Urinary bladder (tissue), 3 donors: ENCODE measurements at regions not wholly inside any gene's neighbourhood (a gene's known extent, or its start where the extent isn't known, plus 50 kb on each side); places are given as distances from the start of the nearest gene placed in this dataset.
A peak's percentile ranks its signal among the peaks of the same experiment; 100 is the strongest.
"Not testable (repeated sequence)": the region's sequence is repeated elsewhere in the genome, so short reads cannot be mapped to it uniquely, and the experiment has no call there.

Experiments used
- DNase-seq: peaks from one replicate; pipeline ENCODE4 v3.0.0-alpha.2; 2015; ENCODE audit errors: extremely low spot score
- H3K27ac ChIP-seq: one replicate; pipeline ENCODE4 v1.5.1; 2013; ENCODE audit warnings: low read depth, mild to moderate bottlenecking, moderate library complexity
- H3K36me3 ChIP-seq: one replicate; pipeline ENCODE4 v1.6.1; 2013; ENCODE audit warnings: mild to moderate bottlenecking, moderate library complexity; ENCODE audit not compliant: insufficient read depth
- H3K4me1 ChIP-seq: one replicate; pipeline ENCODE4 v1.6.1; 2013; ENCODE audit warnings: mild to moderate bottlenecking, moderate library complexity; ENCODE audit not compliant: insufficient read depth
- H3K4me3 ChIP-seq: one replicate; pipeline ENCODE4 v1.5.1; 2013; ENCODE audit warnings: low read depth, low read length
- whole genome bisulfite sequencing: extraction: QIAGEN DNeasy Blood & Tissue Kit; methylation state at CpG from one replicate; pipeline ENCODE4 v1.1.7; 2013; 5-methylcytosine and 5-hydroxymethylcytosine counted together
- donor health status: healthy with polysubstance abuse.
- donor health status: healthy.

- H3K4me1 ChIP-seq, H3K36me3 ChIP-seq, DNase-seq, H3K4me3 ChIP-seq, H3K27ac ChIP-seq: not testable (repeated sequence)
- WGBS = 74% methylated on average over 10 of the region's 10 CpGs
Observed at GRCh38 chr15:77861997-77862635, 215.4 kb downstream of the TBC1D2B start.

- no peak for DNase-seq
Observed at GRCh38 chr15:77860071-77860691, 217.3 kb downstream of the TBC1D2B start.

GRCh38 chr15:77859491-77860060 lies 217.9 kb downstream of the TBC1D2B start:
- no peaks in the 10 kb centered on the region for H3K4me1 ChIP-seq
- no peak overlapping the region for H3K27ac ChIP-seq
- 83% methylated on average over 2 of the region's 2 CpGs for WGBS
- DNase-seq = no peak
- H3K4me3 ChIP-seq = no peak overlapping the region
- no peaks in the 10 kb centered on the region for H3K36me3 ChIP-seq

More at GRCh38 chr15:77860071-77860691, 217.3 kb downstream of the TBC1D2B start:
- 79% methylated on average over 10 of the region's 10 CpGs for WGBS
- Histone ChIP-seq H3K27ac (no peak overlapping the region), H3K4me3 (no peak overlapping the region), H3K4me1 (no peaks in the 10 kb centered on the region), H3K36me3 (no peaks in the 10 kb centered on the region)

GRCh38 chr15:77858792-77859490 lies 218.6 kb downstream of the TBC1D2B start:
- WGBS = 80% methylated on average over 11 of the region's 11 CpGs
- Histone ChIP-seq H3K36me3 (no peaks in the 10 kb centered on the region), H3K4me3 (no peak overlapping the region), H3K27ac (no peak overlapping the region), H3K4me1 (no peaks in the 10 kb centered on the region)
- no peak for DNase-seq

- no peak overlapping the region for H3K4me3 ChIP-seq
- no peaks in the 10 kb centered on the region for H3K4me1 ChIP-seq
- 77% methylated on average over 7 of the region's 7 CpGs for WGBS
- no peaks in the 10 kb centered on the region for H3K36me3 ChIP-seq
- DNase-seq = no peak
- no peak overlapping the region for H3K27ac ChIP-seq
Observed at GRCh38 chr15:77857419-77857818, 220.1 kb downstream of the TBC1D2B start.

GRCh38 chr15:77856705-77857346 lies 220.7 kb downstream of the TBC1D2B start:
- H3K27ac ChIP-seq = no peak overlapping the region
- DNase-seq = no peak
- WGBS = 43% methylated on average over 1 of the region's 1 CpG
- no peaks in the 10 kb centered on the region for H3K36me3 ChIP-seq
- H3K4me1 ChIP-seq = no peaks in the 10 kb centered on the region
- no peak overlapping the region for H3K4me3 ChIP-seq

- Histone ChIP-seq H3K27ac (no peak overlapping the region), H3K4me3 (no peak overlapping the region), H3K4me1 (no peaks in the 10 kb centered on the region), H3K36me3 (no peaks in the 10 kb centered on the region)
- 88% methylated on average over 3 of the region's 3 CpGs for WGBS
- no peak for DNase-seq
Observed at GRCh38 chr15:77855871-77856270, 221.6 kb downstream of the TBC1D2B start.

- no peak overlapping the region for H3K27ac ChIP-seq
- no peak for DNase-seq
- no peaks in the 10 kb centered on the region for H3K36me3 ChIP-seq
- H3K4me3 ChIP-seq = no peak overlapping the region
- H3K4me1 ChIP-seq = no peaks in the 10 kb centered on the region
Observed at GRCh38 chr15:77854980-77855379, 222.3 kb upstream of the LINGO1 start.

- Histone ChIP-seq H3K4me3 (no peak overlapping the region), H3K36me3 (no peaks in the 10 kb centered on the region), H3K27ac (no peak overlapping the region), H3K4me1 (no peaks in the 10 kb centered on the region)
- DNase-seq = no peak
- 82% methylated on average over 6 of the region's 6 CpGs for WGBS
Observed at GRCh38 chr15:77853910-77854309, 221.2 kb upstream of the LINGO1 start.

- no peak for DNase-seq
- Histone ChIP-seq H3K4me3 (no peak overlapping the region), H3K4me1 (no peaks in the 10 kb centered on the region), H3K27ac (no peak overlapping the region), H3K36me3 (no peaks in the 10 kb centered on the region)
- WGBS = 60% methylated on average over 7 of the region's 7 CpGs
Observed at GRCh38 chr15:77853008-77853328, 220.3 kb upstream of the LINGO1 start.

- 54% methylated on average over 23 of the region's 23 CpGs for WGBS
- no peak for DNase-seq
- Histone ChIP-seq H3K4me1 (no peaks in the 10 kb centered on the region), H3K4me3 (no peak overlapping the region), H3K36me3 (no peaks in the 10 kb centered on the region), H3K27ac (no peak overlapping the region)
Observed at GRCh38 chr15:77852241-77853007, 219.7 kb upstream of the LINGO1 start.

GRCh38 chr15:77851691-77852090 lies 219.0 kb upstream of the LINGO1 start:
- WGBS = 65% methylated on average over 6 of the region's 6 CpGs
- Histone ChIP-seq H3K4me3 (no peak overlapping the region), H3K4me1 (no peaks in the 10 kb centered on the region)

GRCh38 chr15:77851086-77851485 lies 218.4 kb upstream of the LINGO1 start:
- Histone ChIP-seq H3K27ac (no peak overlapping the region), H3K4me3 (no peak overlapping the region), H3K4me1 (no peaks in the 10 kb centered on the region), H3K36me3 (no peaks in the 10 kb centered on the region)
- 59% methylated on average over 7 of the region's 7 CpGs for WGBS
- DNase-seq = no peak

More at GRCh38 chr15:77851691-77852090, 219.0 kb upstream of the LINGO1 start:
- no peaks in the 10 kb centered on the region for H3K36me3 ChIP-seq
- DNase-seq = peak; percentile 23
- H3K27ac ChIP-seq = no peak overlapping the region
